Endothelial cell of umbilical vein (primary cell): ENCODE measurements at regions not wholly inside any gene's neighbourhood (a gene's known extent, or its start where the extent isn't known, plus 50 kb on each side); places are given as distances from the start of the nearest gene placed in this dataset.

Source experiments
- BruUV-seq: library from RNA; stranded (reverse); fragments of 400-500 nt; replicated peaks from 2 replicates; lab custom pipeline; 2021; lab: Mats Ljungman, UMichigan
- CTCF ChIA-PET: fragments of 300-600, 350-600 bp; sonication (Branson Sonifier 250); formaldehyde crosslinking; loops from one replicate; lab custom pipeline; 2021; ENCODE audit warnings: antibody characterized with exemption, inconsistent platforms; lab: Charles Lee
- POLR2A ChIA-PET: fragments of 300-600, 350-600 bp; sonication (Branson Sonifier 250); formaldehyde crosslinking; loops from one replicate; lab custom pipeline; 2021; ENCODE audit warnings: antibody characterized with exemption, inconsistent platforms; lab: Charles Lee
- DNase-seq: peaks from one replicate; pipeline ENCODE4 v3.0.0-alpha.2; 2011; ENCODE audit warnings: low read depth, low spot score
- FAIRE-seq: peaks from 2 replicates; lab custom pipeline; 2011; peaks lifted over from hg19 to GRCh38; lab: Jason Lieb, UNC
- H2AFZ ChIP-seq: 2 replicates; pipeline ENCODE4 v1.6.0; 2012; ENCODE audit warnings: low read depth, low read length, control low read depth, inconsistent platforms
- H3K27ac ChIP-seq: 2 replicates; pipeline ENCODE4 v1.5.1; 2011; ENCODE audit warnings: low read depth, mild to moderate bottlenecking, control low read depth, low read length, moderate library complexity; ENCODE audit not compliant: insufficient read depth
- H3K27me3 ChIP-seq, 2 experiments: 2 replicates each; pipeline versions ENCODE4 v1.6.0 to v1.6.1; 2011; ENCODE audit warnings: low read length in 2 of 2, mixed read lengths in 1 of 2; ENCODE audit not compliant: control insufficient read depth in 2 of 2, insufficient read depth in 2 of 2
- H3K36me3 ChIP-seq, 2 experiments: 2 replicates in 1 of 2; 3 replicates in 1 of 2; pipeline ENCODE4 v1.5.1; 2011; ENCODE audit warnings: low read length in 2 of 2, mild to moderate bottlenecking in 1 of 2, moderate library complexity in 1 of 2; ENCODE audit not compliant: control insufficient read depth in 2 of 2, insufficient read depth in 2 of 2; ENCODE audit errors: extremely low read depth in 1 of 2
- H3K4me1 ChIP-seq: 3 replicates; pipeline ENCODE4 v1.5.1; 2011; ENCODE audit warnings: mild to moderate bottlenecking, low read length; ENCODE audit not compliant: control insufficient read depth, insufficient read depth; ENCODE audit errors: extremely low read depth
- H3K4me2 ChIP-seq: 2 replicates; pipeline ENCODE4 v1.6.1; 2011; ENCODE audit warnings: low read length, control low read depth, mixed read lengths; ENCODE audit not compliant: insufficient read depth
- H3K4me3 ChIP-seq, 3 experiments: fragments of 200-600 bp in 1 of 3; sonication (generic), shearing (Covaris generic) in 1 of 3; replicated peaks in 1 of 3; 2 replicates each; pipeline ENCODE4 v1.5.1; 2011 to 2016; ENCODE audit warnings: control low read depth in 3 of 3, low read length in 3 of 3, mild to moderate bottlenecking in 2 of 3, inconsistent platforms in 1 of 3, low read depth in 1 of 3, moderate library complexity in 1 of 3; ENCODE audit not compliant: insufficient read depth in 1 of 3
- H3K79me2 ChIP-seq: 2 replicates; pipeline ENCODE4 v1.6.0; 2012; ENCODE audit warnings: low read length, inconsistent platforms; ENCODE audit not compliant: control insufficient read depth, insufficient read depth
- H3K9ac ChIP-seq: replicated peaks from 2 replicates; pipeline ENCODE3; 2011; ENCODE audit warnings: low read length, control low read depth; ENCODE audit not compliant: insufficient read depth; ENCODE audit errors: extremely low read depth
- H3K9me1 ChIP-seq: replicated peaks from 3 replicates; pipeline ENCODE4 v1.6.0; 2011; ENCODE audit warnings: mild to moderate bottlenecking, low read length; ENCODE audit not compliant: control insufficient read depth, insufficient read depth; ENCODE audit errors: extremely low read depth
- H3K9me3 ChIP-seq: replicated peaks from 2 replicates; pipeline ENCODE4 v1.5.1; 2012; ENCODE audit warnings: low read length, inconsistent platforms; ENCODE audit not compliant: control insufficient read depth, insufficient read depth
- H4K20me1 ChIP-seq: replicated peaks from 2 replicates; pipeline ENCODE3; 2011; ENCODE audit warnings: mild to moderate bottlenecking, low read length; ENCODE audit not compliant: control insufficient read depth, insufficient read depth; ENCODE audit errors: extremely low read depth
- EZH2 ChIP-seq: IDR thresholded peaks from 2 replicates; pipeline ENCODE4 v1.6.1; 2012; ENCODE audit warnings: borderline replicate concordance, low read depth, mild to moderate bottlenecking, moderate library complexity, low read length, inconsistent platforms; ENCODE audit not compliant: severe bottlenecking
- FOS ChIP-seq: IDR thresholded peaks from 2 replicates; pipeline ENCODE4 v1.6.1; 2011; ENCODE audit warnings: mild to moderate bottlenecking, low read length, moderate library complexity, borderline replicate concordance; ENCODE audit not compliant: insufficient read depth
- GATA2 ChIP-seq: IDR thresholded peaks from 2 replicates; pipeline ENCODE4 v1.7.0; 2011; ENCODE audit warnings: low read depth, mild to moderate bottlenecking, moderate library complexity, mixed read lengths, low read length; ENCODE audit not compliant: insufficient read length, insufficient read depth
- JUN ChIP-seq: IDR thresholded peaks from 2 replicates; pipeline ENCODE4 v1.6.1; 2011; ENCODE audit warnings: borderline replicate concordance, low read depth; ENCODE audit not compliant: insufficient read length, insufficient read depth
- MYC ChIP-seq: IDR thresholded peaks from one replicate; pipeline ENCODE4 v1.6.1; 2011; ENCODE audit warnings: mild to moderate bottlenecking, low read depth, low read length
- POLR2A ChIP-seq: IDR thresholded peaks from 2 replicates; pipeline ENCODE4 v1.6.1; 2012; ENCODE audit warnings: low read depth, mild to moderate bottlenecking, control low read depth, low read length
- POLR2AphosphoS5 ChIP-seq: IDR thresholded peaks from 2 replicates; pipeline ENCODE4 v1.6.1; 2012; ENCODE audit warnings: low read depth, mild to moderate bottlenecking, control low read depth, low read length, moderate library complexity; ENCODE audit not compliant: insufficient read depth
- dilution Hi-C: fragments of 300-500 bp; cut with MboI; formaldehyde crosslinking; loops from one replicate; pipeline ENCODE4 v1.15.0; 2019; ENCODE audit warnings: low sequenced_read_pairs; ENCODE audit not compliant: extremely low pct_ligation_motif_present
- intact Hi-C: fragments of 100-400 bp; cut with micrococcal nuclease; formaldehyde crosslinking; loops from one replicate; pipeline ENCODE4 v1.10.0; 2022
- TF ChIP-seq, protein P1 (sequence below): IDR thresholded peaks from 2 replicates; pipeline ENCODE4 v1.6.1; 2011; ENCODE audit not compliant: insufficient read depth, insufficient read length
- TF ChIP-seq, protein P2 (sequence below), 2 donors: IDR thresholded peaks; 1 replicate in 1 of 2; 2 replicates in 1 of 2; pipeline ENCODE4 v1.5.1; 2011; ENCODE audit warnings: low read length in 2 of 2, mild to moderate bottlenecking in 2 of 2, moderate library complexity in 2 of 2, control low read depth in 1 of 2, inconsistent platforms in 1 of 2, low read depth in 1 of 2; ENCODE audit not compliant: insufficient read depth in 1 of 2; ENCODE audit errors: extremely low read depth in 1 of 2

DNA sequence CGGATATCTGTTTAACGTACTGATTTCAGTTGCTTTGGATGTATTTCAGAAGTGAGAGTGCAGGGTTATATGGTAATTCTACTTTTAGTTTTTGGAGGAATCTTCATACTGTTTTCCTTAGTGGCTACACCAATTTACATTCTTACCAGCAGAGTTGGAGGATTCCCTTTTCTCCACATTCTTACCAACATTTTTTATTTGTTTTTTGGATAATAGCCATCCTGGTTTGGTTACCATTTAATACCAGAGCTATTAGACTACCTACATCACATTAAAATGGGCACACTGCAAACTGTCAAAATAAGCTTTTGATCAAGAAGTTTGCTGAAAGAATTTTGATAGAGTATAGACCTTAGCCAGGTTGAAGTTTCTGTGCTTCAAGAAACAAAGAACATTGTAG, 217.2 kb upstream of the CFAP20DC start:
- Histone ChIP-seq H3K9ac (no peak overlapping the region), H3K9me1 (no peaks in the 10 kb centered on the region), H2AFZ (no peak overlapping the region), H3K27me3 (no peaks in the 10 kb centered on the region), H3K79me2 (no peaks in the 10 kb centered on the region), H3K4me1 (no peaks in the 10 kb centered on the region), H3K36me3 (no peaks in the 10 kb centered on the region), H3K9me3 (no peaks in the 10 kb centered on the region), H3K4me2 (no peak overlapping the region), H3K27ac (no peak overlapping the region), H3K4me3 (no peak overlapping the region), H4K20me1 (no peaks in the 10 kb centered on the region)
- BruUV-seq: no TSS peak
- dilution Hi-C loops: no loop called here
- ChIA-PET POLR2A (no interaction called here), CTCF (no interaction called here)
- intact Hi-C loops: no loop called here
- FAIRE-seq (no peak), DNase-seq (no peak)
- TF ChIP-seq, protein P1, sequence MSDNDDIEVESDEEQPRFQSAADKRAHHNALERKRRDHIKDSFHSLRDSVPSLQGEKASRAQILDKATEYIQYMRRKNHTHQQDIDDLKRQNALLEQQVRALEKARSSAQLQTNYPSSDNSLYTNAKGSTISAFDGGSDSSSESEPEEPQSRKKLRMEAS: no peak
- TF ChIP-seq JUN: no peak
- TF ChIP-seq POLR2A: no peak

DNA sequence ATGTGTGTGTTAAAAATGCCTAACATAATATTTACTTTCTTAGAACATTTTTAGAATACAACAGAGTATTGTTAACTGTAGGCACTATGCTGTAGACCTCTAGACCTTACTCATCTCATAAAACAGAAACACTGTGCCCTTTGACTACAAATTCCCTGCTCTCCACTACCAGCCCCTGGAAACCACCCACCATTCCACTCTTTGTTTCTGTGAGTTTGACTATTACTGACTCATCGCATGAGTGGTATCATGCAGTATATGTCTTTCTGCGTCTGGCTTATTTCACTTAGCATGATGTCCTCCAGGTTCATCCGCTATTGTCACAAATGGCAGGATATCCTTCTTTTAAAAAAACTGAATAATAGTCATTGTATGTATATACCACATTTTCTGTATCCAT, 216.7 kb upstream of the CFAP20DC start:
- Histone ChIP-seq H3K79me2 (no peaks in the 10 kb centered on the region), H3K9me3 (no peaks in the 10 kb centered on the region), H3K4me3 (no peak overlapping the region), H4K20me1 (no peaks in the 10 kb centered on the region), H3K9me1 (no peaks in the 10 kb centered on the region), H3K36me3 (no peaks in the 10 kb centered on the region), H3K27ac (no peak overlapping the region), H3K9ac (no peak overlapping the region), H3K4me1 (no peaks in the 10 kb centered on the region), H2AFZ (no peak overlapping the region), H3K27me3 (no peaks in the 10 kb centered on the region), H3K4me2 (no peak overlapping the region)
- DNase-seq (no peak), FAIRE-seq (no peak)
- no peak for TF ChIP-seq JUN
- no peak for TF ChIP-seq GATA2
- TF ChIP-seq, protein P2, sequence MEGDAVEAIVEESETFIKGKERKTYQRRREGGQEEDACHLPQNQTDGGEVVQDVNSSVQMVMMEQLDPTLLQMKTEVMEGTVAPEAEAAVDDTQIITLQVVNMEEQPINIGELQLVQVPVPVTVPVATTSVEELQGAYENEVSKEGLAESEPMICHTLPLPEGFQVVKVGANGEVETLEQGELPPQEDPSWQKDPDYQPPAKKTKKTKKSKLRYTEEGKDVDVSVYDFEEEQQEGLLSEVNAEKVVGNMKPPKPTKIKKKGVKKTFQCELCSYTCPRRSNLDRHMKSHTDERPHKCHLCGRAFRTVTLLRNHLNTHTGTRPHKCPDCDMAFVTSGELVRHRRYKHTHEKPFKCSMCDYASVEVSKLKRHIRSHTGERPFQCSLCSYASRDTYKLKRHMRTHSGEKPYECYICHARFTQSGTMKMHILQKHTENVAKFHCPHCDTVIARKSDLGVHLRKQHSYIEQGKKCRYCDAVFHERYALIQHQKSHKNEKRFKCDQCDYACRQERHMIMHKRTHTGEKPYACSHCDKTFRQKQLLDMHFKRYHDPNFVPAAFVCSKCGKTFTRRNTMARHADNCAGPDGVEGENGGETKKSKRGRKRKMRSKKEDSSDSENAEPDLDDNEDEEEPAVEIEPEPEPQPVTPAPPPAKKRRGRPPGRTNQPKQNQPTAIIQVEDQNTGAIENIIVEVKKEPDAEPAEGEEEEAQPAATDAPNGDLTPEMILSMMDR (IDR thresholded peaks at IDR 0.05; ENCODE audit: extremely low read depth in 1 of 2, insufficient read depth in 1 of 2, low read depth in 1 of 2, low read length in 2 of 2): no peak
- TF ChIP-seq MYC: no peak
- TF ChIP-seq EZH2: no peak
- TF ChIP-seq POLR2A: no peak
- TF ChIP-seq FOS: no peak
- TF ChIP-seq, protein P1: no peak
- no peak for TF ChIP-seq POLR2AphosphoS5
- dilution Hi-C loops (no loop called here), intact Hi-C loops (no loop called here)
- POLR2A ChIA-PET: no interaction called here
- CTCF ChIA-PET: no interaction called here
- no TSS peak for BruUV-seq
